Lower leg skin (tissue), 4 donors: ENCODE measurements at regions not wholly inside any gene's neighbourhood (a gene's known extent, or its start where the extent isn't known, plus 50 kb on each side); places are given as distances from the start of the nearest gene placed in this dataset.

Source experiments
- DNase-seq, 2 donors: peaks; one replicate each; pipeline ENCODE4 v3.0.0-alpha.2; 2019; ENCODE audit warnings: low spot score in 2 of 2
- H3K4me3 ChIP-seq: fragments of 200-600 bp; sonication (generic); 2 replicates; pipeline ENCODE4 v1.5.1; 2017; ENCODE audit warnings: mild to moderate bottlenecking, low read depth; ENCODE audit not compliant: poor library complexity, severe bottlenecking
- POLR2A ChIP-seq, 2 donors: fragments of 450-650 bp; IDR thresholded peaks; one replicate each; pipeline ENCODE4 v1.6.1; 2016 to 2017; ENCODE audit warnings: antibody characterized with exemption in 2 of 2, mild to moderate bottlenecking in 1 of 2, moderate library complexity in 1 of 2
- WGBS, 2 donors: methylation state at CpG; one replicate each; pipeline ENCODE4 v1.1.5; 2018; 5-methylcytosine and 5-hydroxymethylcytosine counted together
- intact Hi-C: fragments of 100-400 bp; cut with DNase I; formaldehyde crosslinking; loops from one replicate; pipeline ENCODE4 v1.15.0; 2023; ENCODE audit warnings: low total_unique reads
- TF ChIP-seq, protein P1 (sequence below), 3 donors: fragments of 450-650 bp; IDR thresholded peaks; one replicate each; pipeline ENCODE4 v1.5.1; 2016; ENCODE audit warnings: antibody characterized with exemption in 3 of 3, mild to moderate bottlenecking in 3 of 3, moderate library complexity in 2 of 3

DNA sequence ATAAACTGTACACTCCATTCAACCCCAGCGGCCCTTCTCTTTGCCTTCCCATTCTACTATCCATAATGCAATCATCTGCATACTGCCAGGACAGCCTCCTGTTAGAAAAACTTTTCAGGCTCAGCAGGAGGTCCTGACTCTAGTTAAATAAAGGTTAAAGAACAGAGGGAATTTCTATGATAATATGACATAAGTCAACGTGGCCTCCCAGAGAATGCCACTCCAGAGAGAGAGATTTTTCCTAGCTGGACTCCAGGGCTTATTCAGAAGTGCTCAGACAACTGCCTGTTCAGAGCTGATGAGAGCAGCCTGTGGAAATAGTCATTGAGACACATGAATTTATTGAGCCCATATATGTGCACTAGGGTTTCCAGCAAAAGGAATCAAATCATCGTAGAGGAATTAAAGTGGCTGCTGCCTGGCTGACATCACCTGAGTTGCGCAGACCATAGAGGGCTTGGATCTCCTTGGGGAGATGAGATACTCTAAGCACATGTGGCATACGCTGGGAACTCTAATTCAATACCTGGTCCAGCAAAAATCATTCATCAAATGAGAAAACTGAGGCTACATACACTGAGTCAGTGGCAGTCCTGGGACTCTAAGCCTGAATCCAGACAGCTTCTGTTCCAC is 736.2 kb downstream of the PTPRU start:
- WGBS, 2 donors, result 70 to 77% methylated on average over 5 of the region's 5 CpGs
- H3K4me3 ChIP-seq, result no peak overlapping the region
- peak in 1 of 2 donors; percentile 53 for DNase-seq
- TF ChIP-seq, protein P1, sequence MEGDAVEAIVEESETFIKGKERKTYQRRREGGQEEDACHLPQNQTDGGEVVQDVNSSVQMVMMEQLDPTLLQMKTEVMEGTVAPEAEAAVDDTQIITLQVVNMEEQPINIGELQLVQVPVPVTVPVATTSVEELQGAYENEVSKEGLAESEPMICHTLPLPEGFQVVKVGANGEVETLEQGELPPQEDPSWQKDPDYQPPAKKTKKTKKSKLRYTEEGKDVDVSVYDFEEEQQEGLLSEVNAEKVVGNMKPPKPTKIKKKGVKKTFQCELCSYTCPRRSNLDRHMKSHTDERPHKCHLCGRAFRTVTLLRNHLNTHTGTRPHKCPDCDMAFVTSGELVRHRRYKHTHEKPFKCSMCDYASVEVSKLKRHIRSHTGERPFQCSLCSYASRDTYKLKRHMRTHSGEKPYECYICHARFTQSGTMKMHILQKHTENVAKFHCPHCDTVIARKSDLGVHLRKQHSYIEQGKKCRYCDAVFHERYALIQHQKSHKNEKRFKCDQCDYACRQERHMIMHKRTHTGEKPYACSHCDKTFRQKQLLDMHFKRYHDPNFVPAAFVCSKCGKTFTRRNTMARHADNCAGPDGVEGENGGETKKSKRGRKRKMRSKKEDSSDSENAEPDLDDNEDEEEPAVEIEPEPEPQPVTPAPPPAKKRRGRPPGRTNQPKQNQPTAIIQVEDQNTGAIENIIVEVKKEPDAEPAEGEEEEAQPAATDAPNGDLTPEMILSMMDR (IDR thresholded peaks at IDR 0.05), result no peak
- no peak for TF ChIP-seq POLR2A (IDR thresholded peaks at IDR 0.05)
- intact Hi-C loops, result no loop called here

- DNase-seq, result no peak
- TF ChIP-seq, protein P1 (IDR thresholded peaks at IDR 0.05), result no peak
- no peak for TF ChIP-seq POLR2A (IDR thresholded peaks at IDR 0.05)
- WGBS, 2 donors, result 71 to 79% methylated on average over 2 of the region's 2 CpGs
- no peak overlapping the region for H3K4me3 ChIP-seq
- intact Hi-C loops, result no loop called here
Measured at GRCh38 chr1:29971703-29972102, 735.4 kb downstream of the PTPRU start.

GRCh38 chr1:29970747-29971325 is 734.5 kb downstream of the PTPRU start:
- WGBS, 2 donors, result 74% methylated on average over 7 of the region's 7 CpGs
- DNase-seq, result peak in 1 of 2 donors; percentile 54
- no peak overlapping the region for H3K4me3 ChIP-seq
- no peak for TF ChIP-seq POLR2A (IDR thresholded peaks at IDR 0.05)
- TF ChIP-seq, protein P1 (IDR thresholded peaks at IDR 0.05), result no peak
- intact Hi-C loops, result no loop called here

DNA sequence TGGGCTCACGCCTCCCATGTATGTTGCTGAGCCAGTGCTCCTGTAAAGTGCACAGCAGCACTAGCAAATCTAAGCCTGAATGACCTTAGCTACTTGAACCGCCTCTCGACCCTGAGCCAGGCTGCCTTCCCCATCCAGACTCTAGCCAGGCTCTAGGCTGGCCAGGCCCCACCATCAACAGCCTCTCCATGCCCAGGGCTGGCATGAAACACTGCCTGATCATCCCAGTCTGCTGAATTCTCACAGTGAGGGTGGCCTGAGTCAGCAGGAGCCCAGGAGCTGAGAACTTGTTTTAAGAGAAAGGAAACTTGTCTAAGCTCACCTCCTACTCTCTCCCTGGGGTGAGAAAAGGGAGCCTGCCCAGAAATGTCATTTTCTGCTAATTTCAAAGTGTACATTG is 733.3 kb downstream of the PTPRU start:
- WGBS, 2 donors, result 73 to 80% methylated on average over 3 of the region's 3 CpGs
- intact Hi-C loops, result no loop called here
- TF ChIP-seq, protein P1 (IDR thresholded peaks at IDR 0.05), result no peak
- TF ChIP-seq POLR2A (IDR thresholded peaks at IDR 0.05), result no peak
- DNase-seq, result peak in 1 of 2 donors; percentile 37
- H3K4me3 ChIP-seq, result no peak overlapping the region

- TF ChIP-seq POLR2A (IDR thresholded peaks at IDR 0.05), result no peak
- TF ChIP-seq, protein P1 (IDR thresholded peaks at IDR 0.05), result no peak
Measured at GRCh38 chr1:29967261-29967660, 730.9 kb downstream of the PTPRU start.

More at GRCh38 chr1:29967261-29967660, 730.9 kb downstream of the PTPRU start:
- H3K4me3 ChIP-seq, result no peak overlapping the region
- WGBS, 2 donors, result 41 to 46% methylated on average over 4 of the region's 4 CpGs
- intact Hi-C loops, result no loop called here
- DNase-seq, result peak in 1 of 2 donors; percentile 49
